ENCODE measurements at regions not wholly inside any gene's neighbourhood (a gene's known extent, or its start where the extent isn't known, plus 50 kb on each side); places are given as distances from the start of the nearest gene placed in this dataset.

- no peak for TF ChIP-seq CTCF (conservative IDR thresholded peaks at IDR 0.05; ENCODE audit: low read depth, low read length)
- no peak for TF ChIP-seq EZH2 (IDR thresholded peaks at IDR 0.05; ENCODE audit: low read length, unreplicated experiment)
- no peak for TF ChIP-seq EZH2phosphoT487 (IDR thresholded peaks at IDR 0.05; ENCODE audit: borderline replicate concordance, low read length)
Measured at GRCh38 chr14:71362920-71363584, 455.8 kb downstream of the PCNX1 start.
